DMS 273 (cell line): ENCODE measurements at regions not wholly inside any gene's neighbourhood (a gene's known extent, or its start where the extent isn't known, plus 50 kb on each side); places are given as distances from the start of the nearest gene placed in this dataset.

Experiments used
- DNase-seq: peaks from one replicate; lab custom pipeline; 2025; ENCODE audit not compliant: unreplicated experiment; lab: John Stamatoyannopoulos, UW

DNA sequence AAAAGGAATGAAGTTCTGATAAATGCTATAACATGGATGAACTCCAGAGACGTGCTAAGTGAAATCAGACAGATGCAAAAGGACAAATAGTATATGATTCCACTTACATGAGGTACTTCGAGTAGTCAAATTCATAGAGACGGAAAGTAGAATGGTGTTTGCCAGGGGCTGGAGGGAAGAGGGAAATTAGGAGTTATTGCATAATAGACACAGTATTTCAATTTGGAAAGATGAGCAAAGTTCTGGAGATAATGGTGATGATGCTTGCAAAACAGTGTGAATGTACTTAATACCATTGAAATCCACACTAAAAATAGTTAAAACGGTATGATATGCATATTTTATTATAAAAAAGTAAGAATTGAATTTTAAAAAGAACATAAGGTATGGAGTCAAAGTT, 84.9 kb upstream of the STXBP5 start:
- DNase-seq, result no peak

DNA sequence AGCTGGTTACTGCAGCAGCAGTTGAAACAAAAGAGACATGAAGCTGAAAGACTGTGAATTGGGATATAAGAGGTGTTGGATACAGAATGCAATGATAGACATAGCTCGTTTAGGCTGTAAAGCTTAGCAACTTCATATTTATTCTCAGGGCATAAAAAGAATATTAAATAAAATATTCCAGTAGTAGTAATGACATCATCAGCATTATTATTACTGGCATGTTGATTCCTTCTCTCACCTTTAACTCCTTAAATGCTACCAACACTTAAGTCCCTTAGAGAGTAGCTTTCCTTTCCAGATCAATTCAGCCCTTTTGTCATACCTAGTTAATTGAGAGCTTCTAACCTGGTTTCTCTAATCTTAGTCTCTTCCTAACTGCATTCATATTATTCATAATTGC, 81.4 kb upstream of the STXBP5 start:
- no peak for DNase-seq

DNA sequence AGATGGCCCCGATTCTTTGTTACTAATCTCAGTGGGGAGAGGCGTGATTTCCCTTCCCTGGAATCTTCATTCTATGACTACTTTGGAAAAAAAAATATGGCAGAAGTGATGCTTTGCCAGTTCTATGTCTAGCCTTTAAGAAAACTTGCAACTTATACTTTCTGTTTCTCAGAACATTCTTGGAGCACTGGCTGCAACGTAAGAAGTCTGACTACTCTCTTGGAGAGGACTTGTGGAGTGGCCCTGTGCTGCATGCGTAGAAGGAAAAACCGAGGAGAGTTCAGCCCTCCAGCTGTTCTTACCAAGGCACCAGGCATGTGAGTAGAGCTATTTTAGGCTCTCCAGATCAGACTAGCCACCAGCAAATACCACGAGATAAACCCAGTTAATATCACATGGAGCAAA, 77.6 kb upstream of the STXBP5 start:
- no peak for DNase-seq

DNA sequence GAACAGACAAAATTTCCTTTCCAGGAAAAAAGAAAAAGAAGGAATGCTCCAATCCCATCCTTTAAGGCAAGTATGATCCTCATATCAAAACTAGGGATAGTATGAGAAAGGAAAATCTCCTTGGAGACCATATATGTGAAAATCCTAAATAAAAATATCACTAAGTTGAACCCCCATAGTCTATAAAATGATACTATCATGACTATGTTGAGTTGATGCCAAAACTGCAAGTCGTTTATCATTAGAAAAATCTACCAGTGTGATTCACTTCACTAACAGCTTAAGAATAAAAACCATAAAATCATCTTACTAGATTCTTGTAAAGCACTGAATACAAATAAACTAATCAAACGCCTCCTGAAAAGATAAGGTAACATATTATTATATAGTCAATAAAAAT, 76.6 kb upstream of the STXBP5 start:
- no peak for DNase-seq

DNA sequence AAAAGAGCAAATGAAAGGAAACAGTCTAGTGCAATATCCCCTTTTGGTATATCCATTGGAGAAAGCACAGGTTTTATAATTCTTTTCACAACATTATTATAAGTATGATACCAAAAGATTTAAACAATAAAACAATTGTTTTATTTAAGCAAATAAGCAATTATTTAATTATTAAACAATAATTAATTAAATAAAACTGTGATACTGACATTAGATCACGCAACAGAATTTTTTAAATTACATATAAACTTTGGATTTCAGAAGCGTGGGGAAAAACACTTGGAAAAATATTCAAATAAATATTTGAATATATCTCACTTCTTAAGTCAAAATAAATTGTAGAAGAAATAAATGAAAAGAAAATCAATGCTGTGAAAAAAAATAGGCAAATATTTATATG, 76.2 kb upstream of the STXBP5 start:
- DNase-seq, result no peak

DNA sequence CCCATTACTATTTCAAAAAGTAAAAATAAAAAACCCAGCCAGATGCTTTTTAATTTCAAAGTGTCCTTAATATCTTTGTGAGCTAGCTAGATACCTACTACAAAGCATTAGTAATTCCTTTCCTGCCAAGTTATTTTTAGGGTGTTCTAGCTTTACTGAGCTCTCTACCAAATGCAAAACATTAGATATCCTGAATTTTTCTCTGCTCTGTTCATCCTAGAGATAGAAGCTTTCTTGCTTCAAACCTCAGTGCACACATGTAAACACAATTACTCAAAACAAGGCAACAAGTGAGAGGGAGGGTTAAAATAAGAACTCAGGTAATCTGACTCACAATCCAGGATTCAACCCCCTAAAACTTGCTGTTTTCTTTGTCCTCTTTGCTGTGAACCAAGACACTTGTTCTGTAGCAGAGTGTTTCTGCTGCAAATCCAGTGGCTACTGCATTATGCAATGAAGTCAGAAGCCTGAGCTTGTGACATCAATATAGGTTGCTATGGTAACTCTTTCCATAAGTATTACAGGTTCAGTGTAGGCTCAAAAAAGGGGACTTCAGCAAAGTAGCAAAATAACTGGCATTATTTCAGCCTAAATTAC, 72.6 kb upstream of the STXBP5 start:
- DNase-seq, result no peak

DNA sequence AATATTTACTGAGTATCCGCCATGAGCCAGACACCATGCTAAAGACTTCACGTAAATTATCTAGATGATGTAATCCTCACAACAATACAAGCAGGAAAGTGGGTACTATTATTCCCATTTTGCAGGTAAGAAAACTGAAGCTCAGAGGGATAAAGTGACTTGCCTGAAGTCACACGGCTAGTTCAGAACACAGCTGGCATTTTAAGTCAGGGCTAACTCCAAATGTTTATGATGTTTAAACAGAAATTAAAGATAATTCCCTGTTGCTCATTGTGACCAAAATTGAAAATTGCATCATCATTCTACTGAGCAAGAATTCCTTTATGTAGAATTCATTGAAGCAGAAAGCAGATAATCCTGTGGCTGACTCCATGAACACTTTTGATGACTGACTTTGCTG, 71.3 kb upstream of the STXBP5 start:
- no peak for DNase-seq

DNA sequence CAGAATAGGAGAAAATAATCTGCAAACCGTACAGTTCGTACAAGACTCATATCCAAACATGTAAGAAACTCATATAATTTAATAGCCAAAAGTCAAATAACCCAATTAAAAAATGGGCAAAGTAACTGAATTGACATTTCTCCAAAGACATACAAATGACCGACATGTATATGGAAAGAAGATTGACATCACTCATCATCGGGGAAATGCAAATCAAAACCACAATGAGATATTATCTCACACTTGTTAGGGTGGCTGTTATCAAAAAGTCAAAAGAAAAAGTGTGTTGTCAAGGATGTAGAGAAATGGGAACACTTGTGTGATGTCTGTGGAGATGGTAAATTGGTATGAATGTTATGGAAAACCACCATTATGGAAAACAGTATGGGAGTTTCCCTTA, 70.5 kb upstream of the STXBP5 start:
- DNase-seq, result no peak

DNA sequence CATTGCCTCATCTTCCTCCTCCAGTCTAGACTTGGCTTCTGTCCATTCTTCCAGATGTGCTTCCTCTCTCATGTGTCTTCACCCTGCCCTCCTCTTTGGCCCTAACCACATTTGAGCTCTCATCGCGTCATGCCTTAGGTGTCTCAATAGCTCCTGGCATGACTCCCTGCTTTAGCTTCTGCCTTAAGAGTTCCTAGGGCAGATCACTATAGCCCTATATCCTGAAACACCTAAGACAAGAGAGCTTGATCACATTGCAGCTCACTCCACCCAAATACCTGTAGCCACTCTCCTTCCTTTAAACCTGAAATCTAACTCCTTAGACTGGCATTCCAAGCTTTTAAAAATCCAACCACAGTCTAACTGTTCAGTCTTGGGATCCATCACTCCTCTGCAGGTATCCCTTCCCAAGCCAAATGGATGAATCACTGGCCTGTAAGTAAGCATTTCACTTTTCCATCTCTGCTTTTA, 69.0 kb upstream of the STXBP5 start:
- DNase-seq, result peak; percentile 15

DNA sequence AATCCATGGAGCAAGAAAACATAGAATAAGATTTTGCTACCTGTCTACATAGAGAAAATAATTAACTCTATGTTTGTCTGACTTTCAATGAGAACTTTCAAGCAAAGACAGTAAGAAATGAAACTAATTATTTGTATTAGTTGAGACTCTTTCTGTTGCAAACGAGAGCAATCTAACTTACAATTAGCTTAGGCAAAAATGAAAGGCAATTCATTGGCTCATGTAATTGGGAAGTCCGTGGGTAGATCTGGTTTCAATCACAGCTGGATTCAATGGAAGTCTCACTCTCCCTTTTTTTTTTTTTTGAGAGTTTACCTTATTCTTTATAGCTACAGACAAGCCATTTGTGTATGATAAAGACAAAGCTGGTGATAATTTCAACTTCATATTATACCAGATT, 68.2 kb upstream of the STXBP5 start:
- DNase-seq, result no peak

DNA sequence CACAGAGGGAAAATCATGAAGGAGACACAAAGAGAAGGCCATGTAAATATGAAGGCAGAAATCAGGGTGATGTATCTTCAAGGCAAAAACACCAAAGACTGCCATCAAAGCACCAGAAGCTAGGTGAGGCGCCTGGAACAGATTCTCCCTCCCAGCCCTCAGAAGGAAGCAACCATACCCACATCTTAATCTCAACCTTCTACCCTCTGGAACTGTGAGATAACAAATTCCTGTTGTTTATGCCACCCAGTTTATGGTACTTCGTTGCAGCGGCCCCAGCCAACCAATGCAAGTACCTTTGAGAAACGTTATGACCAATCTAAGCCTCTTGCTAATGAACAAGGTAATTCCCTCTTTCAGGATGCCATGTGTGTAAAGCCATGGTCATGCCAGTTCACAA, 66.2 kb upstream of the STXBP5 start:
- no peak for DNase-seq

DNA sequence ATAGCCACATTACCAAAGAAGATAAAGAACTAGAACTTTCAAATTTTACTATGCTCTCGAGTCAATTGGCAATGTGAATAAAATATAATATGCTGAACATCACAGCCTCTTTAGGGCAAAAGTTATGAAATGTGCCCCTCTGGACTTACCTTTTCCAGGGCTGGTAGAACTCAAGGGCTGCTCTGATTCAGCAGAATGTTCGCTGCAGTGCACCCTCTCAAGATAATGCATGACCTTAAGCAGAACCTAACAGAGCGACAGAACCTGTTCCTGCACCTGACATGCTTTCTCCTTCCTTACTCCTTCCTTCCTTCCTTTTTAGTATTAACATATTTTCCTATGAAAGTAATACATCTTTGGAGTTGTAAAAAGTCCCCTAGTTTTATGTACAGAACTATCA, 65.4 kb upstream of the STXBP5 start:
- no peak for DNase-seq

DNA sequence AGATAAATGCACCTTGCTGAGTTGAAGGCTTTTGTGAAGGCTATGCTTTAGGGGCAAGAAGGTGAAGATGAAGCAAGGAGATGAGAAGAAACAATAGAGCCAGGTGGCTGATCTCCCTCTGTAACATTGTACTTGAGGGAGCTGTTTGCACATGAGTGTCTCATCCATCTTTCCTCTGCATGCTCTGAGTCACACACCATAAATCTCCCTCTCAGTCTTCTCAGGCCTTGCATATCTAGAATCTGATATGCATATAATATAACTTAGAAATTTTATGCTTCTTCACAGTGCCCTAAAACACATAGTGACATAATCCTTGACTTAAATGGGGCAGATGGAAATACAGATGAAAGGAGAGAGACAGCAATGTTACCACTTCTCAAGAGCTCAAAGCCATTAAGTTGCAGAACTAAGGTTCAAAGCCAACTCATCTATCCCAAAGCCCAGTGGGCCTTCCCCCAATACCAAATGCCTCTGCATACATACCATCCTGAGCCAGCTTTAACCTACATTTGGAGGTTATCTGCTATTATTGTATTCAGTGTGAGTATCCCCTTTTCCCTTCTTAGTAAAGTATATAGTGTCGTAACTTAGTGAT, 62.4 kb upstream of the STXBP5 start:
- DNase-seq, result no peak

DNA sequence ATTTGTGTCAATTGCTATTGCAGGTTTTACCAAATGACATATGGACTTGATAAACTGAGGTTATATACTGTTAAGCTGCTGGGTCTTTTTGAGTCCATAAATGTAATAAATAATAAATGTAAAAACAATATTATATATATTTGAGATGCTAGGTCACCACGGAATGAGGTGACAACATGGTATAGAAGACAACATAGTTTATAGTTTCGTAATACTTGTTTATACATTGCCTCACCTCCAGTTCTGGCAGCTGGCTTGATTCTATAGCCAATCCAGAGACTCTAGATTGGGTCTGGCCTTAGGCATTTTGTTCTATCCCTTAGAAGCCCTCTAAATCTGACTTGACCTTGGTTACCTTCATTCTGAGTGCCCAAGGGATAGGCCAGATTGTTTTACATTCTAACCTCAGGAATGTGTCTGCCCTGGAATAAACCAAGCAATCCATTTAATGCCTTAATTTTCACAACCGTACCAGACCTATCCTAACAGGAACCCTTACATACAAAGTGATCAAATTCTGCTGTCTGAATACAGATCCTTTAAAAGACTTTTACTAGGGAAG, 61.5 kb upstream of the STXBP5 start:
- no peak for DNase-seq

DNA sequence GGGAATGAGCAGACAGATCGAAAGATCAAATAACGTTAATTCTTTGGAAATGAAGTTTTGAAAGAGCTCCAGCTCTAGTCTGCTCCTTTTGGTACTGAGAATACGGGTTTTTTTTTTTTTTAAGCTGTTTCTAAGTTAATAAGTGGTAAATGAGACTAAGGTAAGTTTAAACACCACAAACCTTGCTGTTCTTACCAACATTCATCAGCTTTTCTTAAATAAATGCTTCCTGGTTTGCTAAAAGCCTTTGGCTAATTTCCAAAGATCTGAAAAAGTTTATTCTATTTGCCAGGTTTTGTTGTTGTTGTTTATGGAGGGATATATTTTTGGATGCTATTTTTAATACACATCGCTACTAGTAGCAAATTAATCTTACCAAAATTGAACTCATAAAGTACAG, 55.1 kb upstream of the STXBP5 start:
- no peak for DNase-seq

DNA sequence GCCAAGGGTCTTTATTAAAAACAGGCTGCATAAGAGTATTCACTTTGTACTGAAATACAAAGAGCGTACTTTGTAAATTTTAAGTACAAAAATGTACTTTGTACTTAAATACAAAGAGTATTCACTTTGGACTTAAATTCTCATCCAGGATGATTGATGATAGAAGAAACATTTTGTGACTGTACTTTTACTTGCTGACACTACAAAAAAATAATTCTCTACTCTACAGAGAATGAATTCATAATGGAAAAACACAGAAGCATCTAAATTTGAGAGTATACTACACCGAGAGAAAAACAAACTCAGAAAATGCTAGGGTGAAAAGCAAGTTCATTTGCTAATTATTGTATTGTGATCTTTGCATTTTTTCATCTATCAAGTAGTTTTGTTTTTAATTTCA, 54.4 kb upstream of the STXBP5 start:
- DNase-seq, result no peak

DNA sequence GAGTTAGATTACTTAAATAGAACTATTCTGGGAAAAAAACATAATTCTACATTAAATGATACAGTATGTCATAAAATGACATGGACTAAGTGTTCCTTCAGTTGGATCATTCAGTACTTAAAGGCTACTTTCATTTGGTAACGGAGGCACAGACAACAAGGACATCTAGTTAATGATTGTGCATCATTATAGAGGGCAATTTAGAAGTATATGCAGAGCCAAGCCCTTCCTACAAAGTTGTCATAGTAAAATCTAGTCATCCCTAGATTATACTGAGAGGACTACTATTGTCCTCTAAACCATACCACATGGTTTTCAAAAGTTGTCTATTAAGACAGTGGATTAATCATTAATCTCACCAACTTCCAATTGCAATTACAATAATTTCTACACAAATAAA, 53.9 kb upstream of the STXBP5 start:
- DNase-seq, result no peak
